Skeletal muscle satellite cell (primary cell): ENCODE measurements at regions not wholly inside any gene's neighbourhood (a gene's known extent, or its start where the extent isn't known, plus 50 kb on each side); places are given as distances from the start of the nearest gene placed in this dataset.

Experiments
- H3K27me3 ChIP-seq: 2 replicates; pipeline ENCODE4 v1.7.0; 2013; ENCODE audit warnings: low read length; ENCODE audit not compliant: control insufficient read depth, insufficient read depth
- H3K36me3 ChIP-seq: 2 replicates; pipeline ENCODE4 v1.7.0; 2013; ENCODE audit warnings: mild to moderate bottlenecking, control low read depth, low read length; ENCODE audit not compliant: insufficient read depth
- H3K4me1 ChIP-seq: 2 replicates; pipeline ENCODE4 v1.7.0; 2013; ENCODE audit warnings: low read length; ENCODE audit not compliant: control insufficient read depth, insufficient read depth
- H3K4me2 ChIP-seq: 2 replicates; pipeline ENCODE4 v1.7.0; 2013; ENCODE audit warnings: mild to moderate bottlenecking, low read length
- H3K4me3 ChIP-seq: 2 replicates; pipeline ENCODE4 v1.7.0; 2013; ENCODE audit warnings: low read length
- H3K9ac ChIP-seq: 2 replicates; pipeline ENCODE4 v1.7.0; 2013; ENCODE audit warnings: mild to moderate bottlenecking, low read depth, low read length, moderate library complexity
- H3K9me3 ChIP-seq: replicated peaks from 2 replicates; pipeline ENCODE4 v1.7.0; 2013; ENCODE audit warnings: mild to moderate bottlenecking, control low read depth, low read length

GRCh38 chr2:82694431-82694830 is 1764.6 kb downstream of the SUCLG1 start:
- H3K4me2 ChIP-seq = no peak overlapping the region
- no peaks in the 10 kb centered on the region for H3K27me3 ChIP-seq
- H3K9me3 ChIP-seq = no peaks in the 10 kb centered on the region
- H3K4me3 ChIP-seq = no peak overlapping the region
- no peaks in the 10 kb centered on the region for H3K36me3 ChIP-seq
- H3K9ac ChIP-seq = no peak overlapping the region
- H3K4me1 ChIP-seq = no peaks in the 10 kb centered on the region

DNA sequence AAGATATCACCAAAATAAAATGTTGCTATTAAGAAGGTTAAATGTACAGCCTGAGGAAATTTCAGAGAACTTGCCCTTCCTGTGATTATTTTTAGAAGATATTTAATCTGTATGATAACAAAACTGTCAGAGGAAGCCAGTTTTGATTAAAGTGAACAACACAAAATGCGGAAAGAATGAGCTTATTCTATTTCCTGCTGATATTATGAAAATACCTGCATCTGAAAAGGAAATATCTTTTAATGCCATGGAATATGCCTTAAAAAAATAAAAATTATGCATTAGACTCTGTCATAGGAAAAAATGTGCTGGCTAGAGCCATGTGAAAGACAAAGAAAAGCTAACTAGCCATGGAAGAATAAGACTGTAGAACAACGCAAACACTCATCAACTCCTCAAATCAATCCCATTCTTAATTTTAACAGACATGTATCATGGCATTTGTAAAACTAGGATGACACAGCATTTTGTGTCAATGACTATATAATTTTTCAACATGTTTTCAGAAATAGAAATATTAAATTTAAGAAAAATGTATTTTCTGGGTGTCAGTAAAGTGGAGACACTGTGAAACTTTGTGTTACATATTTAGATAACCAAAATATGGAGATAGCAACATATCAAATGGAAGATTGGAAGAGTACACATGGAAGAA is 1768.2 kb downstream of the SUCLG1 start:
- H3K4me3 ChIP-seq = no peak overlapping the region
- H3K9ac ChIP-seq = no peak overlapping the region
- H3K4me2 ChIP-seq = no peak overlapping the region
- H3K9me3 ChIP-seq = no peaks in the 10 kb centered on the region
- H3K4me1 ChIP-seq = no peaks in the 10 kb centered on the region
- no peaks in the 10 kb centered on the region for H3K36me3 ChIP-seq
- no peaks in the 10 kb centered on the region for H3K27me3 ChIP-seq

DNA sequence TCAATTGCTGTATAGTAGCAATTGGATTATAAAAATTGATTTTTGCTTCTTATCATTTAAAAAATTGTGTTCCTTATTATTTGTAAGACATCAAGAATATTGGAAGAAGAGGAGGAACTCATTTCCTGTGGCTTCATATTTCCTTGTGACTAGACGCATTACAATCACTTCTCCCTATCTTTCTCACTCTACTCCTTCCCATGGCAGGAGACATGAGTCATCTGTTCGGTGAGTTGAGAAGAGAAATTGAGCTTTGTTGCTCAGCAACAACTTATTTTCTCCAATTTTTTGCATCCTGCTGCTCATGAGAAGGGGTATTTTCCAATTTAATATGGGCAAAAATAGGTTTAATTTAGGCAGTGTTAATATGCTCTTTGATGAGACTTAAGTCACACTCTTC is 1783.9 kb downstream of the SUCLG1 start:
- Histone ChIP-seq H3K9ac (no peak overlapping the region), H3K27me3 (no peaks in the 10 kb centered on the region), H3K4me2 (no peak overlapping the region), H3K9me3 (no peaks in the 10 kb centered on the region), H3K4me1 (no peaks in the 10 kb centered on the region), H3K4me3 (no peak overlapping the region), H3K36me3 (no peaks in the 10 kb centered on the region)

- no peaks in the 10 kb centered on the region for H3K4me1 ChIP-seq
- no peak overlapping the region for H3K9ac ChIP-seq
- H3K27me3 ChIP-seq = no peaks in the 10 kb centered on the region
- H3K4me3 ChIP-seq = no peak overlapping the region
- H3K9me3 ChIP-seq = no peaks in the 10 kb centered on the region
- H3K4me2 ChIP-seq = no peak overlapping the region
- H3K36me3 ChIP-seq = no peaks in the 10 kb centered on the region
Measured at GRCh38 chr2:82674652-82675051, 1784.4 kb downstream of the SUCLG1 start.

- Histone ChIP-seq H3K4me1 (no peaks in the 10 kb centered on the region), H3K9ac (no peak overlapping the region), H3K4me2 (no peak overlapping the region), H3K27me3 (no peaks in the 10 kb centered on the region), H3K9me3 (no peaks in the 10 kb centered on the region), H3K4me3 (no peak overlapping the region), H3K36me3 (no peaks in the 10 kb centered on the region)
Measured at GRCh38 chr2:82667491-82667890, 1791.6 kb downstream of the SUCLG1 start.

- no peaks in the 10 kb centered on the region for H3K27me3 ChIP-seq
- H3K36me3 ChIP-seq = no peaks in the 10 kb centered on the region
- no peak overlapping the region for H3K4me2 ChIP-seq
- H3K4me1 ChIP-seq = no peaks in the 10 kb centered on the region
- H3K4me3 ChIP-seq = no peak overlapping the region
- no peaks in the 10 kb centered on the region for H3K9me3 ChIP-seq
- H3K9ac ChIP-seq = no peak overlapping the region
Measured at GRCh38 chr2:82665691-82666090, 1793.4 kb downstream of the SUCLG1 start.

GRCh38 chr2:82657106-82657505 is 1802.0 kb downstream of the SUCLG1 start:
- no peaks in the 10 kb centered on the region for H3K9me3 ChIP-seq
- H3K9ac ChIP-seq = no peak overlapping the region
- H3K4me1 ChIP-seq = no peaks in the 10 kb centered on the region
- no peaks in the 10 kb centered on the region for H3K36me3 ChIP-seq
- H3K4me2 ChIP-seq = no peak overlapping the region
- H3K27me3 ChIP-seq = no peaks in the 10 kb centered on the region
- no peak overlapping the region for H3K4me3 ChIP-seq

DNA sequence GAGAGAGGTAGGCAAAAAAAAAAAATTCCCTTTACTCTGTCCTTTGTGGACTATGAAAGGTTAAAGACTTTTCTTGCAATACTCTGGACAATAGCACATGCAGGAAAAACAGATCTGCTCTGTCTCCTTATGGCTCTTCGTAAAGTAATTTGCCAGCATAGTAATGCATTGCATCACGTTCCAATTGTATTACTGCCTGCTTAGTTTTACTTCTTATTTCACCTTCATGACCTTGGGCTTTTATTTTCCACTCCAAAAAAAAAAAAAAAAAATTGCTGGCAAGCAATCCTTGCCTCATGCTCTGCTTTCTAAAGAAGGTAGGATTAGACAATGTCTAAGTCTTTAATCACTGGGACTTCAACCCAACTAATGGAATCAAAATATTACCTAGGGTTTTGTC is 1802.7 kb downstream of the SUCLG1 start:
- Histone ChIP-seq H3K9me3 (no peaks in the 10 kb centered on the region), H3K36me3 (no peaks in the 10 kb centered on the region), H3K9ac (no peak overlapping the region), H3K4me3 (no peak overlapping the region), H3K4me2 (no peak overlapping the region), H3K27me3 (no peaks in the 10 kb centered on the region), H3K4me1 (no peaks in the 10 kb centered on the region)

- no peaks in the 10 kb centered on the region for H3K27me3 ChIP-seq
- no peak overlapping the region for H3K4me3 ChIP-seq
- H3K4me2 ChIP-seq = no peak overlapping the region
- H3K9me3 ChIP-seq = no peaks in the 10 kb centered on the region
- no peaks in the 10 kb centered on the region for H3K36me3 ChIP-seq
- no peaks in the 10 kb centered on the region for H3K4me1 ChIP-seq
- no peak overlapping the region for H3K9ac ChIP-seq
Measured at GRCh38 chr2:82652117-82652516, 1807.0 kb downstream of the SUCLG1 start.

- H3K36me3 ChIP-seq = no peaks in the 10 kb centered on the region
- H3K4me2 ChIP-seq = no peak overlapping the region
- H3K27me3 ChIP-seq = no peaks in the 10 kb centered on the region
- no peak overlapping the region for H3K4me3 ChIP-seq
- H3K9me3 ChIP-seq = no peaks in the 10 kb centered on the region
- no peak overlapping the region for H3K9ac ChIP-seq
- H3K4me1 ChIP-seq = no peaks in the 10 kb centered on the region
Measured at GRCh38 chr2:82650038-82650437, 1809.0 kb downstream of the SUCLG1 start.

DNA sequence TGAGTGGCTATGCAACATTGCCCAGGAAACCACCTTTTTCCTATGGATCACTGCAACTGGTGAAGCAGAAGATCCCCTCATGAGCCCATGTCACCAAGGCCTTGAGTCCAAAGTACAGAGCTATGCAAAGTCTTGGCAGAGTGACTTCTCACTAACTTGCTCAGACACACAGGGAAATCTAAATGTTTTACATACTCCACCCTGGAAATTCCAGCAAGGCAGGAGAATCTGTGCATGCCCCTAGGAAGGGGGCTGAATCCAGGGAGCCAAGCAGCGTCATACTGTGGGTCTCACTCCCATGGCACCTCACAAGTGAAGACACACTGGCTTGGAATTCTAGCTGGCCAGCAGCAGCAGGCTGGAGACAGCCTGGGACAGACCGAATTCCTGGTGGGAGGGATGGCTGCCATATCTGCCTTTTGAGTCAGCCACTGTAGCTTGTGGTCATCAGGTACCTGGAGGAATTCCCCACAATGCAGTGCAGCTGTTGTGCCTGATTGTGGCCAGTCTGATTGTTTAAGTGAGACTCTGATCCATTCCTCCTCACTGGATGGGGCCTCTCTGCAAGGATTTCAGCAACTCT is 1817.4 kb downstream of the SUCLG1 start:
- Histone ChIP-seq H3K27me3 (no peaks in the 10 kb centered on the region), H3K4me2 (no peak overlapping the region), H3K9me3 (no peaks in the 10 kb centered on the region), H3K4me3 (no peak overlapping the region), H3K36me3 (no peaks in the 10 kb centered on the region), H3K9ac (no peak overlapping the region), H3K4me1 (no peaks in the 10 kb centered on the region)

GRCh38 chr2:82636402-82637020 is 1822.6 kb downstream of the SUCLG1 start:
- Histone ChIP-seq H3K4me3 (no peak overlapping the region), H3K9me3 (no peaks in the 10 kb centered on the region), H3K27me3 (no peaks in the 10 kb centered on the region), H3K4me1 (no peaks in the 10 kb centered on the region), H3K9ac (no peak overlapping the region), H3K4me2 (no peak overlapping the region), H3K36me3 (no peaks in the 10 kb centered on the region)
